ENCODE measurements at regions not wholly inside any gene's neighbourhood (a gene's known extent, or its start where the extent isn't known, plus 50 kb on each side); places are given as distances from the start of the nearest gene placed in this dataset.

DNA sequence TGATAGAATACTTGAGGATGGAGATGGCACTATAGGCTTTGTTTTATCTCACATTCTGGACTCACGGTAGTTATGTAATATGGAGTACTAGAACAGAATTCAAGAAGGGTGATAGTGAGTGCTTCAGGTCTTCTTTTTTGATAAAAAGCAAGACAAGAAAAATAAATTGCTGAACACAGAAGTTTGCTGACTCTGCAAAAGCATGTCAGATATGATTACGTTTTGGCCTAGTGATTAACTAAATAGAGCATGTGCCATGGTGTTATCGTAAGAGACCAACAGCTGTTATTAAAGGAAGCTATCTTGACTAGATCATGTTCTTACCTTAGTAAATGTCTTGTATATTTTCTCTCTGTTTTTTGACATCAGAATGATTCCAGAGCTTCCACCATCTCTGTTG lies 436.9 kb upstream of the LCORL start:
- H3K27me3 Mint-ChIP-seq (ENCODE audit: unreplicated experiment), result no peaks in the 10 kb centered on the region
- DNase-seq (ENCODE audit: low spot score), result no peak
- no peaks in the 10 kb centered on the region for H3K9me3 Mint-ChIP-seq (ENCODE audit: unreplicated experiment)
- no peaks in the 10 kb centered on the region for H3K36me3 Mint-ChIP-seq (ENCODE audit: low read depth, unreplicated experiment)
- no peaks in the 10 kb centered on the region for H3K4me1 Mint-ChIP-seq (ENCODE audit: unreplicated experiment)
- no peak overlapping the region for H3K4me3 Mint-ChIP-seq (ENCODE audit: unreplicated experiment)
- TF ChIP-seq CTCF (IDR thresholded peaks at IDR 0.05; ENCODE audit: unreplicated experiment), result no peak
- no peak overlapping the region for H3K27ac Mint-ChIP-seq (ENCODE audit: unreplicated experiment)

- Mint-ChIP-seq H3K36me3 (ENCODE audit: low read depth, unreplicated experiment) (no peaks in the 10 kb centered on the region), H3K27me3 (ENCODE audit: unreplicated experiment) (no peaks in the 10 kb centered on the region), H3K4me3 (ENCODE audit: unreplicated experiment) (no peak overlapping the region), H3K27ac (ENCODE audit: unreplicated experiment) (no peak overlapping the region), H3K4me1 (ENCODE audit: unreplicated experiment) (no peaks in the 10 kb centered on the region), H3K9me3 (ENCODE audit: unreplicated experiment) (no peaks in the 10 kb centered on the region)
- no peak for TF ChIP-seq CTCF (IDR thresholded peaks at IDR 0.05; ENCODE audit: unreplicated experiment)
- no peak for DNase-seq (ENCODE audit: low spot score)
Measured at GRCh38 chr4:18454349-18454748, 432.8 kb upstream of the LCORL start.

- Mint-ChIP-seq H3K4me1 (ENCODE audit: unreplicated experiment) (peaks cover 17% of the 10 kb centered on the region), H3K4me3 (ENCODE audit: unreplicated experiment) (no peak overlapping the region), H3K36me3 (ENCODE audit: low read depth, unreplicated experiment) (no peaks in the 10 kb centered on the region), H3K27ac (ENCODE audit: unreplicated experiment) (no peak overlapping the region), H3K9me3 (ENCODE audit: unreplicated experiment) (no peaks in the 10 kb centered on the region), H3K27me3 (ENCODE audit: unreplicated experiment) (no peaks in the 10 kb centered on the region)
- TF ChIP-seq CTCF (IDR thresholded peaks at IDR 0.05; ENCODE audit: unreplicated experiment), result no peak
- DNase-seq (ENCODE audit: low spot score), result no peak
Measured at GRCh38 chr4:18445110-18445509, 423.6 kb upstream of the LCORL start.

- no peak for DNase-seq (ENCODE audit: low spot score)
- no peak for TF ChIP-seq CTCF (IDR thresholded peaks at IDR 0.05; ENCODE audit: unreplicated experiment)
- H3K27me3 Mint-ChIP-seq (ENCODE audit: unreplicated experiment), result no peaks in the 10 kb centered on the region
- no peak overlapping the region for H3K4me3 Mint-ChIP-seq (ENCODE audit: unreplicated experiment)
- H3K4me1 Mint-ChIP-seq (ENCODE audit: unreplicated experiment), result peaks cover 17% of the 10 kb centered on the region
- no peak overlapping the region for H3K27ac Mint-ChIP-seq (ENCODE audit: unreplicated experiment)
- H3K9me3 Mint-ChIP-seq (ENCODE audit: unreplicated experiment), result no peaks in the 10 kb centered on the region
- no peaks in the 10 kb centered on the region for H3K36me3 Mint-ChIP-seq (ENCODE audit: low read depth, unreplicated experiment)
Measured at GRCh38 chr4:18444206-18444605, 422.7 kb upstream of the LCORL start.

- no peak overlapping the region for H3K27ac Mint-ChIP-seq (ENCODE audit: unreplicated experiment)
- no peak overlapping the region for H3K4me3 Mint-ChIP-seq (ENCODE audit: unreplicated experiment)
- H3K9me3 Mint-ChIP-seq (ENCODE audit: unreplicated experiment), result no peaks in the 10 kb centered on the region
- H3K27me3 Mint-ChIP-seq (ENCODE audit: unreplicated experiment), result no peaks in the 10 kb centered on the region
- no peak for TF ChIP-seq CTCF (IDR thresholded peaks at IDR 0.05; ENCODE audit: unreplicated experiment)
- H3K4me1 Mint-ChIP-seq (ENCODE audit: unreplicated experiment), result peaks cover 17% of the 10 kb centered on the region
- H3K36me3 Mint-ChIP-seq (ENCODE audit: low read depth, unreplicated experiment), result no peaks in the 10 kb centered on the region
- DNase-seq (ENCODE audit: low spot score), result no peak
Measured at GRCh38 chr4:18442957-18443356, 421.4 kb upstream of the LCORL start.

All from endothelial cell (in vitro differentiated cells).